IMR-90 (cell line): ENCODE measurements at regions not wholly inside any gene's neighbourhood (a gene's known extent, or its start where the extent isn't known, plus 50 kb on each side); places are given as distances from the start of the nearest gene placed in this dataset.

Source experiments
- CEBPB ChIP-seq: IDR thresholded peaks from 2 replicates; pipeline ENCODE4 v1.6.1; 2012; ENCODE audit warnings: low read depth, low read length, improper control_type of control experiment
- POLR2A ChIP-seq: IDR thresholded peaks from 2 replicates; pipeline ENCODE4 v1.6.1; 2012; ENCODE audit warnings: mild to moderate bottlenecking, low read depth, low read length
- RFX5 ChIP-seq: IDR thresholded peaks from 2 replicates; pipeline ENCODE4 v1.8.0; 2012; ENCODE audit warnings: low read depth, mild to moderate bottlenecking, low read length, moderate library complexity
- USF2 ChIP-seq: fragments of 150-350 bp; IDR thresholded peaks from 2 replicates; pipeline ENCODE4 v1.6.1; 2017; ENCODE audit warnings: mild to moderate bottlenecking, antibody characterized with exemption, low read length, low read depth
- TF ChIP-seq, protein P1 (sequence below): conservative IDR thresholded peaks from 2 replicates; pipeline ENCODE4 v1.5.1; 2012; ENCODE audit warnings: mild to moderate bottlenecking, low read depth, low read length, improper control_type of control experiment

GRCh38 chr13:71260246-71260645, 606.8 kb downstream of the DACH1 start:
- TF ChIP-seq, protein P1, sequence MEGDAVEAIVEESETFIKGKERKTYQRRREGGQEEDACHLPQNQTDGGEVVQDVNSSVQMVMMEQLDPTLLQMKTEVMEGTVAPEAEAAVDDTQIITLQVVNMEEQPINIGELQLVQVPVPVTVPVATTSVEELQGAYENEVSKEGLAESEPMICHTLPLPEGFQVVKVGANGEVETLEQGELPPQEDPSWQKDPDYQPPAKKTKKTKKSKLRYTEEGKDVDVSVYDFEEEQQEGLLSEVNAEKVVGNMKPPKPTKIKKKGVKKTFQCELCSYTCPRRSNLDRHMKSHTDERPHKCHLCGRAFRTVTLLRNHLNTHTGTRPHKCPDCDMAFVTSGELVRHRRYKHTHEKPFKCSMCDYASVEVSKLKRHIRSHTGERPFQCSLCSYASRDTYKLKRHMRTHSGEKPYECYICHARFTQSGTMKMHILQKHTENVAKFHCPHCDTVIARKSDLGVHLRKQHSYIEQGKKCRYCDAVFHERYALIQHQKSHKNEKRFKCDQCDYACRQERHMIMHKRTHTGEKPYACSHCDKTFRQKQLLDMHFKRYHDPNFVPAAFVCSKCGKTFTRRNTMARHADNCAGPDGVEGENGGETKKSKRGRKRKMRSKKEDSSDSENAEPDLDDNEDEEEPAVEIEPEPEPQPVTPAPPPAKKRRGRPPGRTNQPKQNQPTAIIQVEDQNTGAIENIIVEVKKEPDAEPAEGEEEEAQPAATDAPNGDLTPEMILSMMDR = no peak
- TF ChIP-seq RFX5 (no peak), POLR2A (no peak), CEBPB (no peak), USF2 (no peak)
